ENCODE measurements at regions not wholly inside any gene's neighbourhood (a gene's known extent, or its start where the extent isn't known, plus 50 kb on each side); places are given as distances from the start of the nearest gene placed in this dataset.

DNA sequence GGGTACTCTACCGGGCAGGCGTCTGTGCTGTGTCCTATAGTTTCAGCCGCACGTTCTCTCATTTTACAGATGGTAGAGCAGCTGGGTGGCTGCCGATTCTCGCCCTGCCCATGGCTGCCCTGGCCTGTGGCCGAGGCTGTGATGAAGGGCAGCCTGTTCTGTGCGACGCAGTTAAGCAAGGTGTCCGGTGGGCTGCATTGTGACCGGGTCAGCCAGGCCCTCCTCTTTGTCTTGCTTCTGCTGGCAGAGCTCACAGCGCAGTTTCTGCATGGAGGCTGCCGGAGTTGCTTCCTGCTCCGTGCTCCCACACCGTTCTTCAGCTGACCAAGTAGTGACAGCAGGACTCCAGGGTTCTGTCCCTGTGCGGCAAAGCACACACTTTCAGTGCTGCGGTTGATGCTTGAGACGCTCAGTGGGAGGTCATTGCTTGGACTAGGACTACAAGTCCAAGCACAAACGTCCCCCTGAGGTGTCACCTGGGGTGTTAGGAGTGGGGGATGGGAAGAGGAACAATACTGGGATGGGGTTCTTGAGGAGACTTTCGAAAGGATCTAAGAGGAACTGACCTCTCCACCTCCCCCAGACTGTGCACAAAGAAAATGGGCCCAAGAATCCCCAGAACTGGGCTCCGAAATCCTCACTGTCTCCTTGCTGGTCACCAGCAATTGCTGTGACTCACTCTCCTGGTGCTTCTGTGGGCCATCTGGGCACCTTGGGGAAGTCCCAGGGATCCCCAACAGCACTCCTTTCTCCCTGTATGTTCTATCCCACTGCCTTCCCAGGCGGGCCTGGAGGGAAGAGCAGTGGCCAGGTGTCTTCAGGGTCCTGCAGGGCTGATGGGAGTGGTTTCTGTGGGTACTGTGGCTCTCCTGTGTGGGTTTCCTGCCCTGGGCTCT lies 58.2 kb downstream of the GADD45G start:
- H3K27ac ChIP-seq (ENCODE audit: insufficient read depth, low read depth, low read length, poor library complexity, severe bottlenecking) = peak overlapping the region; percentile 29
- no peak overlapping the region for H3K4me3 ChIP-seq (ENCODE audit: insufficient read depth, low read depth, low read length)

DNA sequence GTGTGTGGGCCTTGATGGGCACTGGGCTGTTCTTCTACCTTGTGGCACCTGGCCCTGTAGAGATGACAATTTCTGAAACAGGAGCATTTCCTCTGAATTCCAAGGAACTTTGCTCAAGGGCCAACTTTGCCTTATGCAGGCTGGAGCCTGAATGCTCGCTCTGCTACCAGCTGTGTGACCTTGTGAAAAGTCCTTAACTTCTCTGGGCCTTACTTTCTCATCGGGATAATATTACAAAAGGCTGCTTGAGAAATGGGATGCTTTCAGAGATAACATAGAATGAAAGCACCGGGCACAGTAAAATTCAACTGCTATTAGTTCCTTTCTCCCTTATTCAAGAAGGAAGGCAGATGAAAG lies 58.8 kb downstream of the GADD45G start:
- 84 to 96% methylated on average over 3 of the region's 3 CpGs for WGBS, 2 experiments
- Histone ChIP-seq H3K27ac (ENCODE audit: insufficient read depth, low read depth, low read length, poor library complexity, severe bottlenecking) (no peak overlapping the region), H3K9me3 (ENCODE audit: control insufficient read depth, low read length) (no peaks in the 10 kb centered on the region), H3K36me3 (ENCODE audit: control insufficient read depth, insufficient read depth, low read length) (no peaks in the 10 kb centered on the region), H3K4me1 (ENCODE audit: control insufficient read depth, insufficient read depth, low read length) (peaks cover 16% of the 10 kb centered on the region), H3K27me3 (ENCODE audit: control insufficient read depth, insufficient read depth, low read length, poor library complexity, severe bottlenecking) (peaks cover 3% of the 10 kb centered on the region), H3K4me3 (ENCODE audit: insufficient read depth, low read depth, low read length) (no peak overlapping the region)

More for the DNA sequence above, 58.2 kb downstream of the GADD45G start:
- Histone ChIP-seq H3K9me3 (ENCODE audit: control insufficient read depth, low read length) (no peaks in the 10 kb centered on the region), H3K36me3 (ENCODE audit: control insufficient read depth, insufficient read depth, low read length) (no peaks in the 10 kb centered on the region), H3K27me3 (ENCODE audit: control insufficient read depth, insufficient read depth, low read length, poor library complexity, severe bottlenecking) (peaks cover 3% of the 10 kb centered on the region), H3K4me1 (ENCODE audit: control insufficient read depth, insufficient read depth, low read length) (peaks cover 16% of the 10 kb centered on the region)
- 77 to 80% methylated on average over 22 of the region's 22 CpGs for WGBS, 2 experiments

DNA sequence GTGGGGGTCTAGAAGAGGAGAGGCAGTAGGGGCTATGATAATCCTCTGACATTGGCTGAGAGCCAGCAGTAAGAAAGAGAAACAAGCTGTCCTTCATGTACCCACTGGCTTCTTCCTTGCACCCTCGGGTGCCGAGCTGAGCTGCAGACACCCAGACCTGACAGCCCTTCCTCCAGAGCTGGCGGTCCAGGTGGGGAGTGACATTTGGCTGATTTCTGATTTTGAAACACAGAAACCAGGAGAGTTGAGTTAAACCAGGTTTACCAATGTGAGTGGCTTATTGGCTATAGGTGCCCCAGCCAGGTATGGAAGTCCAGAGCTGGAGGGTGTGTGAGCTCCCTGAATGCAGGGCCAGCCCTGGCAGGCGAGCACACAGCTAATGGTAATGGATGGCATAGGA lies 59.2 kb downstream of the GADD45G start:
- H3K9me3 ChIP-seq (ENCODE audit: control insufficient read depth, low read length) = no peaks in the 10 kb centered on the region
- H3K27me3 ChIP-seq (ENCODE audit: control insufficient read depth, insufficient read depth, low read length, poor library complexity, severe bottlenecking) = peaks cover 3% of the 10 kb centered on the region
- H3K36me3 ChIP-seq (ENCODE audit: control insufficient read depth, insufficient read depth, low read length) = no peaks in the 10 kb centered on the region
- H3K4me1 ChIP-seq (ENCODE audit: control insufficient read depth, insufficient read depth, low read length) = peaks cover 16% of the 10 kb centered on the region
- no peak overlapping the region for H3K27ac ChIP-seq (ENCODE audit: insufficient read depth, low read depth, low read length, poor library complexity, severe bottlenecking)
- 90 to 99% methylated on average over 4 of the region's 4 CpGs for WGBS, 2 experiments
- H3K4me3 ChIP-seq (ENCODE audit: insufficient read depth, low read depth, low read length) = no peak overlapping the region

- H3K4me1 ChIP-seq (ENCODE audit: control insufficient read depth, insufficient read depth, low read length) = peaks cover 16% of the 10 kb centered on the region
- no peak overlapping the region for H3K27ac ChIP-seq (ENCODE audit: insufficient read depth, low read depth, low read length, poor library complexity, severe bottlenecking)
- H3K4me3 ChIP-seq (ENCODE audit: insufficient read depth, low read depth, low read length) = no peak overlapping the region
- no peaks in the 10 kb centered on the region for H3K9me3 ChIP-seq (ENCODE audit: control insufficient read depth, low read length)
- H3K27me3 ChIP-seq (ENCODE audit: control insufficient read depth, insufficient read depth, low read length, poor library complexity, severe bottlenecking) = peaks cover 3% of the 10 kb centered on the region
- 92% methylated on average over 13 of the region's 13 CpGs for WGBS, 2 experiments
- H3K36me3 ChIP-seq (ENCODE audit: control insufficient read depth, insufficient read depth, low read length) = no peaks in the 10 kb centered on the region
Observed at GRCh38 chr9:89664896-89665329, 60.1 kb downstream of the GADD45G start.

GRCh38 chr9:89666364-89666763 lies 61.6 kb downstream of the GADD45G start:
- no peak overlapping the region for H3K27ac ChIP-seq (ENCODE audit: insufficient read depth, low read depth, low read length, poor library complexity, severe bottlenecking)

DNA sequence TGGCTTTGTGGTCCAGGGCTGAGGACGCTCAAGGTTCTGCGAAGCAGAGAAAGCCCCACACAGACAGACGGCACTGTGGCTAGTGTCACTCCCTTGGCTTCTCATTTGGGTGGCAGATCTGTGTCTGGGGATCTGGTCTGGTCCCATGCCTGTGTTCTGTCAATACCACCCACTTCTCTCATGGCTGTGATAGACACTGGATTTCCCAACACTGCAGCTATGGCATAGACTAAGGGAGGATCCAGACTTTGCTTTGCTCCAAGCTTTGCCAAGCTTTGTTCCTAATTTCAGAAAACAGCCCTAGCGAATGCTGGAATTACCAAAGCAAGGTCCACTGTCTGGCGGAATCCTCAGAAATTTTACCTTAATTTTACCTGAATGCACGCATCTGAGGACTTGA lies 62.1 kb downstream of the GADD45G start:
- no peak overlapping the region for H3K27ac ChIP-seq (ENCODE audit: insufficient read depth, low read depth, low read length, poor library complexity, severe bottlenecking)
- H3K4me3 ChIP-seq (ENCODE audit: insufficient read depth, low read depth, low read length) = no peak overlapping the region
- WGBS, 2 experiments = 94 to 97% methylated on average over 5 to 6 of the region's 6 CpGs
- peaks cover 7% of the 10 kb centered on the region for H3K4me1 ChIP-seq (ENCODE audit: control insufficient read depth, insufficient read depth, low read length)
- no peaks in the 10 kb centered on the region for H3K9me3 ChIP-seq (ENCODE audit: control insufficient read depth, low read length)
- H3K27me3 ChIP-seq (ENCODE audit: control insufficient read depth, insufficient read depth, low read length, poor library complexity, severe bottlenecking) = peaks cover 3% of the 10 kb centered on the region
- H3K36me3 ChIP-seq (ENCODE audit: control insufficient read depth, insufficient read depth, low read length) = no peaks in the 10 kb centered on the region

More at GRCh38 chr9:89666364-89666763, 61.6 kb downstream of the GADD45G start:
- WGBS, 2 experiments = 93 to 94% methylated on average over 7 of the region's 7 CpGs
- H3K9me3 ChIP-seq (ENCODE audit: control insufficient read depth, low read length) = no peaks in the 10 kb centered on the region
- H3K36me3 ChIP-seq (ENCODE audit: control insufficient read depth, insufficient read depth, low read length) = no peaks in the 10 kb centered on the region
- H3K4me1 ChIP-seq (ENCODE audit: control insufficient read depth, insufficient read depth, low read length) = peaks cover 12% of the 10 kb centered on the region
- H3K4me3 ChIP-seq (ENCODE audit: insufficient read depth, low read depth, low read length) = no peak overlapping the region
- H3K27me3 ChIP-seq (ENCODE audit: control insufficient read depth, insufficient read depth, low read length, poor library complexity, severe bottlenecking) = peaks cover 3% of the 10 kb centered on the region

- H3K36me3 ChIP-seq (ENCODE audit: control insufficient read depth, insufficient read depth, low read length) = no peaks in the 10 kb centered on the region
- 69 to 76% methylated on average over 8 of the region's 8 CpGs for WGBS, 2 experiments
- H3K4me1 ChIP-seq (ENCODE audit: control insufficient read depth, insufficient read depth, low read length) = peaks cover 6% of the 10 kb centered on the region
- H3K27ac ChIP-seq (ENCODE audit: insufficient read depth, low read depth, low read length, poor library complexity, severe bottlenecking) = no peak overlapping the region
- H3K27me3 ChIP-seq (ENCODE audit: control insufficient read depth, insufficient read depth, low read length, poor library complexity, severe bottlenecking) = peaks cover 3% of the 10 kb centered on the region
- no peaks in the 10 kb centered on the region for H3K9me3 ChIP-seq (ENCODE audit: control insufficient read depth, low read length)
- H3K4me3 ChIP-seq (ENCODE audit: insufficient read depth, low read depth, low read length) = no peak overlapping the region
Observed at GRCh38 chr9:89667726-89668125, 62.9 kb downstream of the GADD45G start.

DNA sequence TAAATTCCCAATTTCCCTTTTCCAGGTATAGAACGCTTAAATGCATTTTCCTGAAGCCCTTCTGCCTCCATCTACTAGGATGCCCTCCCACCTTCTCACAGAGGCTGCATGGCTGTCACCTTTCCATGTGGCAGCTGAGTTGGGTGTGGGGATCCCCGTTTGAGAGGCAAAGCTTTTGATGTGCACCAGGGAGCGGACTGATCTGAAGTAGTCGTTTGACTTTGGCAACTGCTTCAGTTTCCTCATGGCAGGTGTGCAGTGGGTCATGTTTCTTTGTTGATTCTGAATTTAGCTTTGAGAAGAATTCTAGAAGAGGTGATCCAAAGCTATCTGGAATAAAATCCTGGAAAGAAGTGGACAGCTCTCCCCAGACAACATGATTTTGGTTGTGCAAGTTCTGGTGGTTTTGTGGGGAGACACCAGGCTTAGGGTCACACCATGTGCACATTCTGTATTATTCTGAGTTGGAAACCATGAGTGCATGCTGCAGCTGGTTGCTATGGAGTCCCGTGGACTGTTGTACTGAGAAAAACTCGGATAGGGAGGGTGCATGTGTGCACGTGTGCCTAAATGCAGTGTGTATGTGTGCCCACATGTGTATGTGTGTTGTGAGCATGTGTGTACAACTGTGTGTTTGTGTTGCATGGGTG lies 63.5 kb downstream of the GADD45G start:
- H3K27me3 ChIP-seq (ENCODE audit: control insufficient read depth, insufficient read depth, low read length, poor library complexity, severe bottlenecking) = peaks cover 3% of the 10 kb centered on the region
- H3K4me3 ChIP-seq (ENCODE audit: insufficient read depth, low read depth, low read length) = no peak overlapping the region
- no peaks in the 10 kb centered on the region for H3K9me3 ChIP-seq (ENCODE audit: control insufficient read depth, low read length)
- 89% methylated on average over 7 of the region's 7 CpGs for WGBS, 2 experiments
- no peaks in the 10 kb centered on the region for H3K36me3 ChIP-seq (ENCODE audit: control insufficient read depth, insufficient read depth, low read length)
- no peaks in the 10 kb centered on the region for H3K4me1 ChIP-seq (ENCODE audit: control insufficient read depth, insufficient read depth, low read length)
- no peak overlapping the region for H3K27ac ChIP-seq (ENCODE audit: insufficient read depth, low read depth, low read length, poor library complexity, severe bottlenecking)

DNA sequence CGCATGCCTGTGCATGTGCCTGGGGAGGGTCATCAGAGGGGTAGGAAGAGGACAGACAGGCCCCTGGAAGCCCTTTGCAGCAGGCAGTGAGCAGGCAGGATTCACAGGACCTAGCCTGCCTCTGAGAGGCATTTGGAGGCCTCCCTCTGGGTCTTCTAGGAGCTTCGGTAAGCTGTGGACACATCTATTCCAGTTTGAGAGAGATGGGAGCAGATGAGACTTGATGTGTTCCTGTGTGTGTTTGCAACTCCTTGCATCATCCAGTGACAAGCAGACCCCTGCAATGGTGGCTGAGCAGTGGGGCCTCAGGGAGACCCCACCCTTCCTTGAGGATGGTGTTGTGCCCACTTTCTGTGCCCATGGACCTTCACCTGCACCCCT lies 64.0 kb downstream of the GADD45G start:
- Histone ChIP-seq H3K9me3 (ENCODE audit: control insufficient read depth, low read length) (no peaks in the 10 kb centered on the region), H3K36me3 (ENCODE audit: control insufficient read depth, insufficient read depth, low read length) (no peaks in the 10 kb centered on the region), H3K4me1 (ENCODE audit: control insufficient read depth, insufficient read depth, low read length) (no peaks in the 10 kb centered on the region), H3K4me3 (ENCODE audit: insufficient read depth, low read depth, low read length) (no peak overlapping the region), H3K27ac (ENCODE audit: insufficient read depth, low read depth, low read length, poor library complexity, severe bottlenecking) (no peak overlapping the region), H3K27me3 (ENCODE audit: control insufficient read depth, insufficient read depth, low read length, poor library complexity, severe bottlenecking) (no peaks in the 10 kb centered on the region)
- 97 to 99% methylated on average over 2 of the region's 2 CpGs for WGBS, 2 experiments

DNA sequence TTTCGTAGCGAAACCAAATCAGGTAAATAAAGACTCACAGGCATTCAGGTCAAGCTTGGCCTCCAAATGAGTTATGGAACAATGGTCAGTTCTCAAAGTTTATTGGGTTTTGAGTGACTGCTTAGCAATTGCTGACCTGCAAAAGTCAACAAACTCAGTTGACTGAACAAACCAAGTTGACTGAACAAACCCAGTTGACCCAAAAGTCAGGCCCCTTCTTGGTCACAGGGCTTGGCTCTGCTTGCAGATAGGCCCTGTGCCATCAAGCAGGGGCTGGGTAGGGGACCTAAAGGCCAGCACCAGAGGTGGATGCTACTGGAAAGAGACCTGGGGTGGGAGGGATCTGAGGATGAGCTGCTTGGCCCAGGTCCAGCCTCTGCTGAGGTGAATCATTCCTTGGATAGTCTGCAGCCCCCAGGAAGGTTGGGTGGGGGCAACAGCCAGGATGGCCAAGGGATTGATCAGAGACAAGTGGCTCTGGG lies 64.6 kb downstream of the GADD45G start:
- no peaks in the 10 kb centered on the region for H3K4me1 ChIP-seq (ENCODE audit: control insufficient read depth, insufficient read depth, low read length)
- no peak overlapping the region for H3K4me3 ChIP-seq (ENCODE audit: insufficient read depth, low read depth, low read length)
- no peaks in the 10 kb centered on the region for H3K36me3 ChIP-seq (ENCODE audit: control insufficient read depth, insufficient read depth, low read length)
- no peaks in the 10 kb centered on the region for H3K27me3 ChIP-seq (ENCODE audit: control insufficient read depth, insufficient read depth, low read length, poor library complexity, severe bottlenecking)
- WGBS, 2 experiments = 92 to 97% methylated on average over 2 of the region's 2 CpGs
- H3K9me3 ChIP-seq (ENCODE audit: control insufficient read depth, low read length) = no peaks in the 10 kb centered on the region
- H3K27ac ChIP-seq (ENCODE audit: insufficient read depth, low read depth, low read length, poor library complexity, severe bottlenecking) = no peak overlapping the region
